Naive thymus-derived CD4-positive, alpha-beta T cell (primary cell): ENCODE measurements at regions not wholly inside any gene's neighbourhood (a gene's known extent, or its start where the extent isn't known, plus 50 kb on each side); places are given as distances from the start of the nearest gene placed in this dataset.

Experiments used
- ATAC-seq: fragments of 150-1000 bp; cut with Tn5 transposase; 2 replicates; pipeline ENCODE4 v1.10.0; 2021; ENCODE audit warnings: mild to moderate bottlenecking, moderate library complexity
- CTCF ChIA-PET: fragments of 350-600 bp; sonication (Branson Sonifier 250); formaldehyde crosslinking; loops from one replicate; lab custom pipeline; 2021; ENCODE audit warnings: antibody characterized with exemption; lab: Charles Lee
- POLR2A ChIA-PET: fragments of 350-600 bp; sonication (Branson Sonifier 250); formaldehyde crosslinking; loops from one replicate; lab custom pipeline; 2021; ENCODE audit warnings: antibody characterized with exemption, inconsistent platforms; lab: Charles Lee
- DNase-seq, 9 donors: peaks; one replicate each; pipeline versions ENCODE4 v3.0.0 to v3.0.0-alpha.2; 2020 to 2022; ENCODE audit warnings: mixed read lengths in 1 of 9
- H3K27ac ChIP-seq: one replicate; pipeline ENCODE4 v1.7.0; 2013; ENCODE audit warnings: mild to moderate bottlenecking, low read depth, low read length, moderate library complexity
- H3K27me3 ChIP-seq, 2 donors: one replicate each; pipeline ENCODE4 v1.7.0; 2013; ENCODE audit warnings: low read length in 2 of 2, mild to moderate bottlenecking in 2 of 2, moderate library complexity in 2 of 2; ENCODE audit not compliant: control insufficient read depth in 2 of 2, insufficient read depth in 2 of 2
- H3K36me3 ChIP-seq, 3 experiments: 1 replicate in 2 of 3; 2 replicates in 1 of 3; pipeline ENCODE4 v1.7.0; 2013; ENCODE audit warnings: low read length in 3 of 3, mild to moderate bottlenecking in 3 of 3, moderate library complexity in 1 of 3; ENCODE audit not compliant: insufficient read depth in 3 of 3, control insufficient read depth in 2 of 3
- H3K4me1 ChIP-seq, 2 donors: one replicate each; pipeline ENCODE4 v1.7.0; 2013; ENCODE audit warnings: low read length in 2 of 2, mild to moderate bottlenecking in 2 of 2, moderate library complexity in 1 of 2; ENCODE audit not compliant: control insufficient read depth in 2 of 2, insufficient read depth in 2 of 2
- H3K4me3 ChIP-seq: 2 replicates; pipeline ENCODE4 v1.7.0; 2013; ENCODE audit warnings: mild to moderate bottlenecking, low read length
- H3K9me3 ChIP-seq, 3 experiments: 1 replicate in 2 of 3; 2 replicates in 1 of 3; pipeline ENCODE4 v1.7.0; 2013; ENCODE audit warnings: low read length in 3 of 3; ENCODE audit not compliant: control insufficient read depth in 2 of 3
- H3K27ac Mint-ChIP-seq, 9 donors: one replicate each; pipeline ENCODE4 v1.8.0; 2020 to 2022; ENCODE audit warnings: mixed read lengths in 9 of 9, mild to moderate bottlenecking in 8 of 9, moderate library complexity in 5 of 9, inconsistent platforms in 2 of 9
- H3K27me3 Mint-ChIP-seq, 5 donors: one replicate each; pipeline ENCODE4 v1.8.0; 2021 to 2022; ENCODE audit warnings: mixed read lengths in 5 of 5, mild to moderate bottlenecking in 1 of 5
- H3K36me3 Mint-ChIP-seq, 5 donors: one replicate each; pipeline ENCODE4 v1.8.0; 2020 to 2022; ENCODE audit warnings: mixed read lengths in 5 of 5, mild to moderate bottlenecking in 3 of 5, inconsistent platforms in 1 of 5
- H3K4me1 Mint-ChIP-seq, 7 donors: one replicate each; pipeline ENCODE4 v1.8.0; 2020 to 2022; ENCODE audit warnings: mixed read lengths in 7 of 7, mild to moderate bottlenecking in 3 of 7, inconsistent platforms in 1 of 7
- H3K4me3 Mint-ChIP-seq, 10 donors: one replicate each; pipeline ENCODE4 v1.8.0; 2020 to 2022; ENCODE audit warnings: mild to moderate bottlenecking in 10 of 10, mixed read lengths in 10 of 10, moderate library complexity in 6 of 10, inconsistent platforms in 2 of 10
- H3K9me3 Mint-ChIP-seq, 11 donors: one replicate each; pipeline ENCODE4 v1.8.0; 2020 to 2022; ENCODE audit warnings: mixed read lengths in 11 of 11, mild to moderate bottlenecking in 4 of 11, inconsistent platforms in 1 of 11, moderate library complexity in 1 of 11
- intact Hi-C, 2 donors: fragments of 100-400 bp; cut with micrococcal nuclease; formaldehyde crosslinking; loops; one replicate each; pipeline ENCODE4 v1.15.1; 2023

GRCh38 chr6:110529355-110529754 is 52.9 kb upstream of the SLC22A16 start:
- Mint-ChIP-seq H3K27me3 (peaks cover 0 to 11% (median 0%) of the 10 kb centered on the region in 5 donors), H3K9me3 (no peaks in the 10 kb centered on the region), H3K27ac (no peak overlapping the region), H3K4me1 (peaks cover 0 to 10% (median 0%) of the 10 kb centered on the region in 7 donors), H3K36me3 (no peaks in the 10 kb centered on the region), H3K4me3 (no peak overlapping the region)
- no peak for DNase-seq
- ATAC-seq: no peak
- H3K27me3 ChIP-seq: no peaks in the 10 kb centered on the region
- ChIA-PET CTCF (interaction anchor here (0.7 to 1.7 kb wide), 3 partner anchors 13 to 422 kb away, joined by 3 to 5 read pairs (median 3); no protein-coding TSS in a partner anchor), POLR2A (no interaction called here)
- H3K4me3 ChIP-seq: no peak overlapping the region
- H3K36me3 ChIP-seq: no peaks in the 10 kb centered on the region
- H3K27ac ChIP-seq: no peak overlapping the region
- H3K4me1 ChIP-seq: no peaks in the 10 kb centered on the region
- intact Hi-C loops: loop anchor here in 1 of 2 donors (2.0 to 5.0 kb wide), 3 partner anchors 349 to 481 kb away; no protein-coding TSS in a partner anchor
- H3K9me3 ChIP-seq: no peaks in the 10 kb centered on the region

- Mint-ChIP-seq H3K9me3 (no peaks in the 10 kb centered on the region), H3K27me3 (peaks cover 0 to 11% (median 0%) of the 10 kb centered on the region in 5 donors), H3K36me3 (no peaks in the 10 kb centered on the region), H3K4me3 (no peak overlapping the region), H3K4me1 (peaks cover 0 to 10% (median 0%) of the 10 kb centered on the region in 7 donors), H3K27ac (peak overlapping the region in 1 of 9 donors; percentile 21)
- intact Hi-C loops: loop anchor here (1.0 to 5.0 kb wide), 8 partner anchors 153 to 681 kb away; no protein-coding TSS in a partner anchor
- Histone ChIP-seq H3K9me3 (no peaks in the 10 kb centered on the region), H3K27ac (no peak overlapping the region), H3K4me3 (no peak overlapping the region), H3K36me3 (no peaks in the 10 kb centered on the region), H3K27me3 (no peaks in the 10 kb centered on the region), H3K4me1 (no peaks in the 10 kb centered on the region)
- ChIA-PET POLR2A (no interaction called here), CTCF (interaction anchor here (0.7 to 1.9 kb wide), 7 partner anchors 10 to 429 kb away, joined by 3 to 5 read pairs (median 3); partner anchors contain the start of gene GTF3C6)
- ATAC-seq: no peak
- no peak for DNase-seq
Measured at GRCh38 chr6:110528930-110529325, 52.5 kb upstream of the SLC22A16 start.

GRCh38 chr6:110528101-110528929 is 51.9 kb upstream of the SLC22A16 start:
- Mint-ChIP-seq H3K27me3 (peaks cover 0 to 11% (median 0%) of the 10 kb centered on the region in 5 donors), H3K4me1 (peaks cover 0 to 10% (median 0%) of the 10 kb centered on the region in 7 donors), H3K9me3 (no peaks in the 10 kb centered on the region), H3K36me3 (no peaks in the 10 kb centered on the region), H3K27ac (peak overlapping the region in 1 of 9 donors; percentile 21), H3K4me3 (no peak overlapping the region)
- ChIA-PET POLR2A (no interaction called here), CTCF (interaction anchor here (0.6 to 1.9 kb wide), 8 partner anchors 10 to 437 kb away, joined by 3 to 5 read pairs (median 4); partner anchors contain the start of gene GTF3C6)
- peak; percentile 83 for ATAC-seq
- H3K27ac ChIP-seq: no peak overlapping the region
- H3K27me3 ChIP-seq: no peaks in the 10 kb centered on the region
- H3K4me1 ChIP-seq: no peaks in the 10 kb centered on the region
- no peaks in the 10 kb centered on the region for H3K36me3 ChIP-seq
- intact Hi-C loops: loop anchor here (1.0 to 5.0 kb wide), 8 partner anchors 154 to 682 kb away; no protein-coding TSS in a partner anchor
- no peak overlapping the region for H3K4me3 ChIP-seq
- peak in 7 of 9 donors; percentile 15 to 61 (median 47) for DNase-seq
- no peaks in the 10 kb centered on the region for H3K9me3 ChIP-seq

- Mint-ChIP-seq H3K9me3 (no peaks in the 10 kb centered on the region), H3K4me1 (peaks cover 0 to 10% (median 0%) of the 10 kb centered on the region in 7 donors), H3K4me3 (no peak overlapping the region), H3K27me3 (peaks cover 0 to 11% (median 0%) of the 10 kb centered on the region in 5 donors), H3K36me3 (no peaks in the 10 kb centered on the region), H3K27ac (no peak overlapping the region)
- Histone ChIP-seq H3K36me3 (no peaks in the 10 kb centered on the region), H3K4me3 (no peak overlapping the region), H3K27ac (no peak overlapping the region), H3K27me3 (no peaks in the 10 kb centered on the region), H3K9me3 (no peaks in the 10 kb centered on the region), H3K4me1 (no peaks in the 10 kb centered on the region)
- POLR2A ChIA-PET: no interaction called here
- DNase-seq (no peak), ATAC-seq (no peak)
- intact Hi-C loops: loop anchor here in 1 of 2 donors (5.0 kb wide), 1 partner anchor 470 kb away; no protein-coding TSS in a partner anchor
- CTCF ChIA-PET: interaction anchor here (0.6 to 1.9 kb wide), 5 partner anchors 18 to 438 kb away, joined by 3 to 5 read pairs (median 4); partner anchors contain the start of gene GTF3C6
Measured at GRCh38 chr6:110527516-110527915, 51.1 kb upstream of the SLC22A16 start.

- no peaks in the 10 kb centered on the region for H3K36me3 ChIP-seq
- no peak overlapping the region for H3K27ac ChIP-seq
- H3K27ac Mint-ChIP-seq: no peak overlapping the region
- DNase-seq: no peak
- POLR2A ChIA-PET: no interaction called here
- no peak overlapping the region for H3K4me3 Mint-ChIP-seq
- no peaks in the 10 kb centered on the region for H3K9me3 ChIP-seq
- intact Hi-C loops: loop anchor here in 1 of 2 donors (5.0 kb wide), 1 partner anchor 471 kb away; no protein-coding TSS in a partner anchor
- H3K4me1 Mint-ChIP-seq: peaks cover 0 to 7% (median 0%) of the 10 kb centered on the region in 7 donors
- peaks cover 0 to 11% (median 0%) of the 10 kb centered on the region in 5 donors for H3K27me3 Mint-ChIP-seq
- H3K4me3 ChIP-seq: no peak overlapping the region
- H3K4me1 ChIP-seq: no peaks in the 10 kb centered on the region
- no peak for ATAC-seq
- H3K36me3 Mint-ChIP-seq: no peaks in the 10 kb centered on the region
- no peaks in the 10 kb centered on the region for H3K27me3 ChIP-seq
- CTCF ChIA-PET: interaction anchor here (0.7 to 1.9 kb wide), 3 partner anchors 19 to 431 kb away, joined by 3 to 5 read pairs (median 4); partner anchors contain the start of gene GTF3C6
- H3K9me3 Mint-ChIP-seq: no peaks in the 10 kb centered on the region
Measured at GRCh38 chr6:110526726-110527125, 50.3 kb upstream of the SLC22A16 start.
